Inflammatory macrophage treated with lipopolysaccharide for 4 hours (primary cell): ENCODE measurements at regions not wholly inside any gene's neighbourhood (a gene's known extent, or its start where the extent isn't known, plus 50 kb on each side); places are given as distances from the start of the nearest gene placed in this dataset.

ENCODE experiments used
- DNase-seq: peaks from one replicate; pipeline ENCODE4 v3.0.0-alpha.2; 2020

- no peak for DNase-seq
Measured at GRCh38 chr1:115139381-115139780, 50.1 kb upstream of the TSPAN2 start.
